ENCODE measurements at regions not wholly inside any gene's neighbourhood (a gene's known extent, or its start where the extent isn't known, plus 50 kb on each side); places are given as distances from the start of the nearest gene placed in this dataset.
"Not testable (repeated sequence)": the region's sequence is repeated elsewhere in the genome, so short reads cannot be mapped to it uniquely, and the experiment has no call there.

DNA sequence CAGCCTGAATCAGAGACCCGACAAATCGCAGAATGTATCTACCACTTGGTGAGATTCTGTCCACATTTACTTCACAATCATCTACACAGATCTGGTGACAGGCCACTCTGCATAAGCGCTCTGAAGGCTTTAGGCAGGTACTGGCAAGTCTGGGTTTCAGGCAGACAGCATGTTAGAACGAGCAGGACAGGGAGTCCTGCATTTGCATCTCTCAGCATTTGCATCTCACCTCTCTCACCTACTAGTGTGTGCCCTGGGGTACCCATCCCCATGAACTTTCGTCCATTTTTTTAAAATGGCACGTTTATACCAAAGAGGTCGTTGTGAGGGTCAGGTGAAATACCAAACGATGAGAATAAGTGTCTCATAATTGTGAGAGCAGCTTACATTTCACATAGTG lies 108.2 kb downstream of the SPATA31A1 start:
- TF ChIP-seq POLR2A (IDR thresholded peaks at IDR 0.05; ENCODE audit: low read length); GATA1 (IDR thresholded peaks at IDR 0.05; ENCODE audit: low read depth, low read length): not testable (repeated sequence)
